Amniotic epithelial cell (primary cell): ENCODE measurements at regions not wholly inside any gene's neighbourhood (a gene's known extent, or its start where the extent isn't known, plus 50 kb on each side); places are given as distances from the start of the nearest gene placed in this dataset.

Experiments
- DNase-seq: peaks from one replicate; pipeline ENCODE4 v3.0.0-alpha.2; 2010; ENCODE audit warnings: low read depth

- DNase-seq, result peak; percentile 3
These were observed 1141.3 kb downstream of the BRINP3 start for GRCh38 chr1:189336115-189337100.

- no peak for DNase-seq
These were observed 1128.1 kb downstream of the BRINP3 start for GRCh38 chr1:189349607-189350006.

GRCh38 chr1:189350983-189351616 is 1126.6 kb downstream of the BRINP3 start:
- DNase-seq, result no peak

GRCh38 chr1:189351960-189352359 is 1125.7 kb downstream of the BRINP3 start:
- DNase-seq, result no peak

GRCh38 chr1:189356206-189356605 is 1121.5 kb downstream of the BRINP3 start:
- no peak for DNase-seq

GRCh38 chr1:189357317-189357716 is 1120.3 kb downstream of the BRINP3 start:
- no peak for DNase-seq

GRCh38 chr1:189369612-189370011 is 1108.1 kb downstream of the BRINP3 start:
- no peak for DNase-seq

GRCh38 chr1:189374816-189375215 is 1102.8 kb downstream of the BRINP3 start:
- no peak for DNase-seq

- DNase-seq, result no peak
These were observed 1072.2 kb downstream of the BRINP3 start for GRCh38 chr1:189405419-189405818.

GRCh38 chr1:189409774-189410173 is 1067.9 kb downstream of the BRINP3 start:
- peak; percentile 40 for DNase-seq

- DNase-seq, result peak; percentile 73
These were observed 1052.8 kb downstream of the BRINP3 start for GRCh38 chr1:189424746-189425331.

GRCh38 chr1:189429610-189430009 is 1048.1 kb downstream of the BRINP3 start:
- DNase-seq, result peak; percentile 49

GRCh38 chr1:189431447-189431846 is 1046.2 kb downstream of the BRINP3 start:
- DNase-seq, result peak; percentile 87

- DNase-seq, result peak; percentile 48
These were observed 1044.9 kb downstream of the BRINP3 start for GRCh38 chr1:189432753-189433152.

GRCh38 chr1:189434461-189434860 is 1043.2 kb downstream of the BRINP3 start:
- DNase-seq, result peak; percentile 52

GRCh38 chr1:189435398-189435797 is 1042.3 kb downstream of the BRINP3 start:
- DNase-seq, result no peak

GRCh38 chr1:189438808-189439207 is 1038.9 kb downstream of the BRINP3 start:
- no peak for DNase-seq

GRCh38 chr1:189463166-189463565 is 1014.5 kb downstream of the BRINP3 start:
- DNase-seq, result no peak

GRCh38 chr1:189496768-189497167 is 980.9 kb downstream of the BRINP3 start:
- DNase-seq, result no peak

- peak; percentile 33 for DNase-seq
These were observed 977.9 kb downstream of the BRINP3 start for GRCh38 chr1:189499736-189500135.

- DNase-seq, result no peak
These were observed 976.9 kb downstream of the BRINP3 start for GRCh38 chr1:189500778-189501177.

GRCh38 chr1:189510827-189511226 is 966.8 kb downstream of the BRINP3 start:
- no peak for DNase-seq

- DNase-seq, result no peak
These were observed 964.6 kb downstream of the BRINP3 start for GRCh38 chr1:189513091-189513490.
